H1 (cell line): ENCODE measurements at regions not wholly inside any gene's neighbourhood (a gene's known extent, or its start where the extent isn't known, plus 50 kb on each side); places are given as distances from the start of the nearest gene placed in this dataset.

Experiments used
- CTCF ChIA-PET: fragments of 300-600 bp; sonication (Branson Sonifier 250); formaldehyde crosslinking; loops from one replicate; lab custom pipeline; 2021; ENCODE audit not compliant: partially characterized antibody; lab: Charles Lee
- POLR2A ChIA-PET: fragments of 300-600 bp; sonication (Branson Sonifier 250); formaldehyde crosslinking; loops from one replicate; lab custom pipeline; 2021; ENCODE audit warnings: inconsistent platforms; ENCODE audit not compliant: partially characterized antibody; lab: Charles Lee
- DNase-seq, 2 experiments: peaks; one replicate each; pipeline versions ENCODE4 v3.0.0 to v3.0.0-alpha.2; 2010 to 2022; ENCODE audit warnings: low spot score in 2 of 2, low read depth in 1 of 2, mixed read lengths in 1 of 2
- FAIRE-seq: peaks from 2 replicates; lab custom pipeline; 2011; peaks lifted over from hg19 to GRCh38; lab: Jason Lieb, UNC
- H2AFZ ChIP-seq: 2 replicates; pipeline ENCODE4 v1.8.1; 2012; ENCODE audit warnings: low read length, inconsistent platforms
- H2AK5ac ChIP-seq: 2 replicates; pipeline ENCODE4 v1.6.1; 2013; ENCODE audit warnings: low read depth, low read length
- H2BK120ac ChIP-seq: replicated peaks from 2 replicates; pipeline ENCODE3; 2013; ENCODE audit warnings: low read depth, low read length, inconsistent platforms
- H2BK12ac ChIP-seq: 2 replicates; pipeline ENCODE4 v1.6.1; 2013; ENCODE audit warnings: low read depth, low read length
- H2BK15ac ChIP-seq: 2 replicates; pipeline ENCODE4 v1.6.1; 2013; ENCODE audit warnings: low read length
- H2BK20ac ChIP-seq: 2 replicates; pipeline ENCODE4 v1.6.1; 2013; ENCODE audit warnings: low read length
- H2BK5ac ChIP-seq: 2 replicates; pipeline ENCODE4 v1.6.1; 2013; ENCODE audit warnings: low read depth, low read length
- H3K14ac ChIP-seq: 2 replicates; pipeline ENCODE4 v1.6.1; 2013; ENCODE audit warnings: inconsistent platforms; ENCODE audit not compliant: insufficient read length
- H3K18ac ChIP-seq: 2 replicates; pipeline ENCODE4 v1.6.1; 2013; ENCODE audit warnings: low read length; ENCODE audit errors: extremely low read depth
- H3K23ac ChIP-seq: 2 replicates; pipeline ENCODE4 v1.6.1; 2013; ENCODE audit warnings: inconsistent platforms; ENCODE audit not compliant: insufficient read length
- H3K23me2 ChIP-seq: 2 replicates; pipeline ENCODE4 v1.6.1; 2013; ENCODE audit warnings: low read depth, low read length
- H3K27ac ChIP-seq: 2 replicates; pipeline ENCODE4 v1.6.1; 2011; ENCODE audit warnings: low read depth, low read length, inconsistent platforms
- H3K27me3 ChIP-seq, 4 experiments: replicated peaks in 1 of 4; 1 replicate in 1 of 4; 2 replicates in 3 of 4; pipeline versions ENCODE4 v1.6.1 to v1.8.1; 2011 to 2013; ENCODE audit warnings: low read length in 3 of 4, mild to moderate bottlenecking in 3 of 4, inconsistent platforms in 2 of 4, mixed read lengths in 2 of 4, moderate library complexity in 1 of 4; ENCODE audit not compliant: control insufficient read depth in 3 of 4, insufficient read depth in 3 of 4; ENCODE audit errors: extremely low read depth in 1 of 4
- H3K36me3 ChIP-seq, 4 experiments: 2 replicates each; pipeline versions ENCODE4 v1.6.1 to v1.8.1; 2011 to 2013; ENCODE audit warnings: mild to moderate bottlenecking in 4 of 4, low read length in 3 of 4, moderate library complexity in 2 of 4, control low read depth in 1 of 4, inconsistent platforms in 1 of 4; ENCODE audit not compliant: insufficient read depth in 4 of 4, control insufficient read depth in 2 of 4
- H3K4ac ChIP-seq: replicated peaks from 2 replicates; pipeline ENCODE3; 2013; ENCODE audit warnings: low read length, low read depth, mixed read lengths, inconsistent platforms; ENCODE audit not compliant: insufficient read length
- H3K4me1 ChIP-seq, 4 experiments: replicated peaks in 1 of 4; 1 replicate in 1 of 4; 2 replicates in 3 of 4; pipeline versions ENCODE4 v1.6.1 to v1.8.1; 2011 to 2013; ENCODE audit warnings: low read length in 3 of 4, inconsistent platforms in 2 of 4, mixed read lengths in 1 of 4; ENCODE audit not compliant: insufficient read depth in 4 of 4, control insufficient read depth in 3 of 4
- H3K4me2 ChIP-seq, 2 experiments: 2 replicates each; pipeline versions ENCODE4 v1.6.1 to v1.8.1; 2011 to 2013; ENCODE audit warnings: low read depth in 2 of 2, low read length in 2 of 2, control low read depth in 1 of 2, inconsistent platforms in 1 of 2, mild to moderate bottlenecking in 1 of 2; ENCODE audit not compliant: insufficient read depth in 1 of 2
- H3K4me3 ChIP-seq, 4 experiments: fragments of 200-600, 300-600 bp in 1 of 4; sonication (generic), shearing (Covaris generic), sonication (Bioruptor Twin) in 1 of 4; 2 replicates each; pipeline versions ENCODE4 v1.5.1 to v1.8.1; 2011 to 2016; ENCODE audit warnings: low read length in 4 of 4, low read depth in 3 of 4, control low read depth in 2 of 4, inconsistent platforms in 2 of 4, mild to moderate bottlenecking in 2 of 4, mixed read lengths in 1 of 4, moderate library complexity in 1 of 4; ENCODE audit not compliant: insufficient read depth in 2 of 4; ENCODE audit errors: extremely low read depth in 1 of 4
- H3K56ac ChIP-seq: replicated peaks from 2 replicates; pipeline ENCODE3; 2013; ENCODE audit warnings: low read depth, mild to moderate bottlenecking, mixed read lengths, low read length, inconsistent platforms; ENCODE audit not compliant: insufficient read length
- H3K79me1 ChIP-seq: 2 replicates; pipeline ENCODE4 v1.6.1; 2013; ENCODE audit warnings: low read depth, low read length, control low read depth
- H3K79me2 ChIP-seq, 2 experiments: 2 replicates each; pipeline versions ENCODE4 v1.6.1 to v1.8.1; 2012 to 2013; ENCODE audit warnings: low read length in 2 of 2, mild to moderate bottlenecking in 2 of 2, inconsistent platforms in 1 of 2; ENCODE audit not compliant: insufficient read depth in 2 of 2, control insufficient read depth in 1 of 2
- H3K9ac ChIP-seq, 4 experiments: replicated peaks in 1 of 4; 1 replicate in 1 of 4; 2 replicates in 3 of 4; pipeline versions ENCODE4 v1.6.1 to v1.8.1; 2011 to 2013; ENCODE audit warnings: low read depth in 3 of 4, low read length in 3 of 4, control low read depth in 2 of 4, mild to moderate bottlenecking in 2 of 4, moderate library complexity in 2 of 4, inconsistent platforms in 1 of 4; ENCODE audit errors: extremely low read depth in 1 of 4
- H3K9me3 ChIP-seq, 2 experiments: 2 replicates each; pipeline versions ENCODE4 v1.6.1 to v1.8.1; 2012 to 2013; ENCODE audit warnings: mild to moderate bottlenecking in 2 of 2, moderate library complexity in 2 of 2, control low read depth in 1 of 2, inconsistent platforms in 1 of 2, low read depth in 1 of 2, low read length in 1 of 2, mixed read lengths in 1 of 2; ENCODE audit not compliant: insufficient read depth in 2 of 2
- H4K20me1 ChIP-seq, 2 experiments: replicated peaks in 1 of 2; 2 replicates each; pipeline versions ENCODE3 to v1.8.1; 2011 to 2013; ENCODE audit warnings: inconsistent platforms in 2 of 2, low read length in 2 of 2, mild to moderate bottlenecking in 1 of 2; ENCODE audit not compliant: insufficient read depth in 2 of 2, control insufficient read depth in 1 of 2
- H4K5ac ChIP-seq: 2 replicates; pipeline ENCODE4 v1.6.1; 2013; ENCODE audit warnings: low read length, low read depth, mixed read lengths, inconsistent platforms; ENCODE audit not compliant: insufficient read length
- H4K8ac ChIP-seq: 2 replicates; pipeline ENCODE4 v1.8.0; 2013; ENCODE audit warnings: mild to moderate bottlenecking, moderate library complexity, low read length, inconsistent platforms; ENCODE audit not compliant: insufficient read depth; ENCODE audit errors: extremely low read depth
- H4K91ac ChIP-seq: replicated peaks from 2 replicates; pipeline ENCODE3; 2013; ENCODE audit warnings: low read length, mixed read lengths, inconsistent platforms; ENCODE audit not compliant: insufficient read length
- ATF2 ChIP-seq: IDR thresholded peaks from 2 replicates; pipeline ENCODE4 v1.6.1; 2012; ENCODE audit warnings: low read length, inconsistent platforms
- ATF3 ChIP-seq: IDR thresholded peaks from 2 replicates; pipeline ENCODE4 v1.6.1; 2011; ENCODE audit warnings: low read depth, mild to moderate bottlenecking, low read length; ENCODE audit not compliant: insufficient read depth
- CREB1 ChIP-seq: IDR thresholded peaks from 2 replicates; pipeline ENCODE4 v1.6.1; 2012; ENCODE audit warnings: inconsistent platforms
- GABPA ChIP-seq: IDR thresholded peaks from 2 replicates; pipeline ENCODE4 v1.6.1; 2011; ENCODE audit warnings: mild to moderate bottlenecking, low read length, moderate library complexity, borderline replicate concordance; ENCODE audit not compliant: insufficient read depth
- GTF2F1 ChIP-seq: IDR thresholded peaks from 2 replicates; pipeline ENCODE4 v1.6.1; 2012; ENCODE audit warnings: low read depth, low read length, improper control_type of control experiment, borderline replicate concordance
- JUN ChIP-seq: IDR thresholded peaks from 2 replicates; pipeline ENCODE4 v1.6.1; 2011; ENCODE audit warnings: low read depth, mild to moderate bottlenecking, improper control_type of control experiment, low read length
- KDM1A ChIP-seq: fragments of 200-600, 300-600 bp; sonication (generic); IDR thresholded peaks from 2 replicates; pipeline ENCODE4 v1.7.1; 2016; ENCODE audit warnings: mild to moderate bottlenecking, low read length, borderline replicate concordance
- MAX ChIP-seq: IDR thresholded peaks from 2 replicates; pipeline ENCODE4 v1.6.1; 2012; ENCODE audit warnings: inconsistent platforms
- SIRT6 ChIP-seq: IDR thresholded peaks from one replicate; pipeline ENCODE4 v1.7.1; 2012; ENCODE audit warnings: low read length, inconsistent platforms
- SP2 ChIP-seq: IDR thresholded peaks from 2 replicates; pipeline ENCODE4 v1.6.1; 2012; ENCODE audit warnings: mild to moderate bottlenecking, low read length, inconsistent platforms
- SUZ12 ChIP-seq: fragments of 200-600 bp; sonication (generic); IDR thresholded peaks from 2 replicates; pipeline ENCODE4 v1.6.1; 2012; ENCODE audit warnings: mild to moderate bottlenecking, inconsistent platforms, low read length, moderate library complexity, mixed read lengths
- TBP ChIP-seq: IDR thresholded peaks from 2 replicates; pipeline ENCODE4 v1.6.1; 2011; ENCODE audit warnings: low read depth, low read length, improper control_type of control experiment
- WGBS, 2 experiments: shearing (Covaris generic) in 1 of 2; methylation state at CpG; one replicate each; pipeline versions ENCODE4 v1.1.6 to v1.1.7; 2013 to 2015; ENCODE audit warnings: low lambda C conversion rate in 2 of 2, mixed read lengths in 2 of 2, inconsistent platforms in 1 of 2, low coverage in 1 of 2, missing lambda C conversion rate in 1 of 2; ENCODE audit not compliant: insufficient replicate concordance in 2 of 2, insufficient coverage in 1 of 2, insufficient read length in 1 of 2; ENCODE audit errors: extremely low coverage in 1 of 2, missing lambda C conversion rate in 1 of 2; 5-methylcytosine and 5-hydroxymethylcytosine counted together

GRCh38 chr12:70045514-70045913 lies 197.7 kb upstream of the CNOT2 start:
- Histone ChIP-seq H2BK12ac (no peak overlapping the region), H3K14ac (no peak overlapping the region), H3K4ac (no peak overlapping the region), H3K4me3 (no peak overlapping the region), H2AK5ac (no peak overlapping the region), H3K23me2 (no peaks in the 10 kb centered on the region), H3K27ac (no peak overlapping the region), H3K79me2 (no peaks in the 10 kb centered on the region), H4K91ac (no peak overlapping the region), H2BK120ac (no peak overlapping the region), H3K4me2 (no peak overlapping the region), H2AFZ (no peak overlapping the region), H3K9me3 (no peaks in the 10 kb centered on the region), H3K36me3 (no peaks in the 10 kb centered on the region), H3K56ac (no peak overlapping the region), H2BK15ac (no peak overlapping the region), H2BK5ac (no peak overlapping the region), H3K79me1 (no peaks in the 10 kb centered on the region), H4K20me1 (no peaks in the 10 kb centered on the region), H4K5ac (no peak overlapping the region), H3K23ac (no peak overlapping the region), H3K27me3 (no peaks in the 10 kb centered on the region), H3K9ac (no peak overlapping the region), H3K18ac (no peak overlapping the region), H2BK20ac (no peak overlapping the region), H3K4me1 (no peaks in the 10 kb centered on the region), H4K8ac (no peak overlapping the region)
- CTCF ChIA-PET = interaction anchor here (0.6 to 1.3 kb wide), 3 partner anchors 14 to 145 kb away, joined by 3 to 4 read pairs (median 3); no protein-coding TSS in a partner anchor
- FAIRE-seq (no peak), DNase-seq (no peak)
- TF ChIP-seq ATF3 (no peak), KDM1A (no peak), SIRT6 (no peak), TBP (no peak), SP2 (no peak), GTF2F1 (no peak), CREB1 (no peak), SUZ12 (no peak), GABPA (no peak), ATF2 (no peak), JUN (no peak), MAX (no peak)
- POLR2A ChIA-PET = no interaction called here
- WGBS, 2 experiments = 87% methylated on average over 4 of the region's 4 CpGs; no CpG with 5 or more reads in 1 of the 2 experiments
